Hepatocyte (in vitro differentiated cells): ENCODE measurements at regions not wholly inside any gene's neighbourhood (a gene's known extent, or its start where the extent isn't known, plus 50 kb on each side); places are given as distances from the start of the nearest gene placed in this dataset.

ENCODE experiments used
- CTCF ChIP-seq: fragments of 200-600 bp; sonication (generic); IDR thresholded peaks from 2 replicates; pipeline ENCODE4 v1.5.1; 2016; ENCODE audit warnings: antibody characterized with exemption, mild to moderate bottlenecking; ENCODE audit not compliant: poor library complexity
- EZH2 ChIP-seq: fragments of 200-600 bp; sonication (generic); IDR thresholded peaks from 2 replicates; pipeline ENCODE4 v1.6.1; 2016; ENCODE audit warnings: antibody characterized with exemption, mild to moderate bottlenecking, borderline replicate concordance
- EZH2phosphoT487 ChIP-seq: fragments of 200-600 bp; sonication (generic); IDR thresholded peaks from one replicate; pipeline ENCODE4 v1.6.1; 2018; ENCODE audit warnings: antibody characterized with exemption, mild to moderate bottlenecking, low read depth, moderate library complexity; ENCODE audit not compliant: unreplicated experiment, severe bottlenecking

DNA sequence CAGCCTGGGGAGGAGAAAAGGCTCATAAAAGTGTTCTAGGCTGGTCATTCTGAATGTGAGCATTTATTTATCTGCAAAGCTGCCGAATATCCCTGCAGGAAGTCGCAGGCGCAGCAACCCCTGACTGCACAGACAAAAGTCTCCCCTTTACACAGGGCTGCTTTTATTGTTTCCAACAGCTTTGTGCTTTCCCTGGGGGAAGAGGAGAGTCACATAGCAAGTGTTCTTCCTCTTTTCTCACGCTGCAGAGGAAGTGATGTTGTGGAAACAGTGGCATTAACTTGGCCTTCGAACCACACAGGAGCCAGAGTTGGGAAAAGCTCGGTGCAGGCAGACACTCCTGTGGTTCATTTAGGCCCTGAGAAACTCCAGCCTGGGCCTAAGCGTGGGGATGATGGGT, 81.5 kb upstream of the BCOR start:
- TF ChIP-seq CTCF (no peak), EZH2 (no peak), EZH2phosphoT487 (no peak)
